ENCODE measurements at regions not wholly inside any gene's neighbourhood (a gene's known extent, or its start where the extent isn't known, plus 50 kb on each side); places are given as distances from the start of the nearest gene placed in this dataset.

DNA sequence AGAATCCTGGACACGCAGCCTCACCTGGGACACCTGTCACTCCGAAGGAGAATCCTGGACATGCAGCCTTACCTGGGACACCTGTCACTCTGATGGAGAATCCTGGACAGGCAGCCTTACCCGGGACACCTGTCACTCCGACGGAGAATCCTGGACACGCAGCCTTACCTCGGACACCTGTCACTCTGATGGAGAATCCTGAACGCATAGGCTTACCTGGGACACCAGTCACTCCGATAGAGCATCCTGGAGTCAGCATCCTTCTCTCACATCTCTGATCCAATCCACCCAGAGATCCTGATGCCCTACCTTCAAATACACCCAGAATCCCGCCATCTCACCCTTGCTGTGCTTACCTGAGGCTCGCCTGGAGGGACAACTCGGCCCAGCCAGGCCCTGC is 154.9 kb downstream of the NDUFA10 start:
- TF ChIP-seq, protein P1, sequence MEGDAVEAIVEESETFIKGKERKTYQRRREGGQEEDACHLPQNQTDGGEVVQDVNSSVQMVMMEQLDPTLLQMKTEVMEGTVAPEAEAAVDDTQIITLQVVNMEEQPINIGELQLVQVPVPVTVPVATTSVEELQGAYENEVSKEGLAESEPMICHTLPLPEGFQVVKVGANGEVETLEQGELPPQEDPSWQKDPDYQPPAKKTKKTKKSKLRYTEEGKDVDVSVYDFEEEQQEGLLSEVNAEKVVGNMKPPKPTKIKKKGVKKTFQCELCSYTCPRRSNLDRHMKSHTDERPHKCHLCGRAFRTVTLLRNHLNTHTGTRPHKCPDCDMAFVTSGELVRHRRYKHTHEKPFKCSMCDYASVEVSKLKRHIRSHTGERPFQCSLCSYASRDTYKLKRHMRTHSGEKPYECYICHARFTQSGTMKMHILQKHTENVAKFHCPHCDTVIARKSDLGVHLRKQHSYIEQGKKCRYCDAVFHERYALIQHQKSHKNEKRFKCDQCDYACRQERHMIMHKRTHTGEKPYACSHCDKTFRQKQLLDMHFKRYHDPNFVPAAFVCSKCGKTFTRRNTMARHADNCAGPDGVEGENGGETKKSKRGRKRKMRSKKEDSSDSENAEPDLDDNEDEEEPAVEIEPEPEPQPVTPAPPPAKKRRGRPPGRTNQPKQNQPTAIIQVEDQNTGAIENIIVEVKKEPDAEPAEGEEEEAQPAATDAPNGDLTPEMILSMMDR (IDR thresholded peaks at IDR 0.05; ENCODE audit: low read depth, low read length, missing input control), result no peak
- TF ChIP-seq, protein P2, sequence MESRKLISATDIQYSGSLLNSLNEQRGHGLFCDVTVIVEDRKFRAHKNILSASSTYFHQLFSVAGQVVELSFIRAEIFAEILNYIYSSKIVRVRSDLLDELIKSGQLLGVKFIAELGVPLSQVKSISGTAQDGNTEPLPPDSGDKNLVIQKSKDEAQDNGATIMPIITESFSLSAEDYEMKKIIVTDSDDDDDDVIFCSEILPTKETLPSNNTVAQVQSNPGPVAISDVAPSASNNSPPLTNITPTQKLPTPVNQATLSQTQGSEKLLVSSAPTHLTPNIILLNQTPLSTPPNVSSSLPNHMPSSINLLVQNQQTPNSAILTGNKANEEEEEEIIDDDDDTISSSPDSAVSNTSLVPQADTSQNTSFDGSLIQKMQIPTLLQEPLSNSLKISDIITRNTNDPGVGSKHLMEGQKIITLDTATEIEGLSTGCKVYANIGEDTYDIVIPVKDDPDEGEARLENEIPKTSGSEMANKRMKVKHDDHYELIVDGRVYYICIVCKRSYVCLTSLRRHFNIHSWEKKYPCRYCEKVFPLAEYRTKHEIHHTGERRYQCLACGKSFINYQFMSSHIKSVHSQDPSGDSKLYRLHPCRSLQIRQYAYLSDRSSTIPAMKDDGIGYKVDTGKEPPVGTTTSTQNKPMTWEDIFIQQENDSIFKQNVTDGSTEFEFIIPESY (IDR thresholded peaks at IDR 0.05), result no peak
- TF ChIP-seq EGR1 (IDR thresholded peaks at IDR 0.05; ENCODE audit: low read depth in 2 of 2) (no peak), TAF1 (conservative IDR thresholded peaks at IDR 0.05) (no peak), GABPA (IDR thresholded peaks at IDR 0.05 in 1 of 2, conservative IDR thresholded peaks at IDR 0.05 in 1 of 2) (no peak), SP1 (IDR thresholded peaks at IDR 0.05) (no peak), RAD21 (IDR thresholded peaks at IDR 0.05) (no peak), YY1 (IDR thresholded peaks at IDR 0.05) (no peak)
- TF ChIP-seq, protein P3, sequence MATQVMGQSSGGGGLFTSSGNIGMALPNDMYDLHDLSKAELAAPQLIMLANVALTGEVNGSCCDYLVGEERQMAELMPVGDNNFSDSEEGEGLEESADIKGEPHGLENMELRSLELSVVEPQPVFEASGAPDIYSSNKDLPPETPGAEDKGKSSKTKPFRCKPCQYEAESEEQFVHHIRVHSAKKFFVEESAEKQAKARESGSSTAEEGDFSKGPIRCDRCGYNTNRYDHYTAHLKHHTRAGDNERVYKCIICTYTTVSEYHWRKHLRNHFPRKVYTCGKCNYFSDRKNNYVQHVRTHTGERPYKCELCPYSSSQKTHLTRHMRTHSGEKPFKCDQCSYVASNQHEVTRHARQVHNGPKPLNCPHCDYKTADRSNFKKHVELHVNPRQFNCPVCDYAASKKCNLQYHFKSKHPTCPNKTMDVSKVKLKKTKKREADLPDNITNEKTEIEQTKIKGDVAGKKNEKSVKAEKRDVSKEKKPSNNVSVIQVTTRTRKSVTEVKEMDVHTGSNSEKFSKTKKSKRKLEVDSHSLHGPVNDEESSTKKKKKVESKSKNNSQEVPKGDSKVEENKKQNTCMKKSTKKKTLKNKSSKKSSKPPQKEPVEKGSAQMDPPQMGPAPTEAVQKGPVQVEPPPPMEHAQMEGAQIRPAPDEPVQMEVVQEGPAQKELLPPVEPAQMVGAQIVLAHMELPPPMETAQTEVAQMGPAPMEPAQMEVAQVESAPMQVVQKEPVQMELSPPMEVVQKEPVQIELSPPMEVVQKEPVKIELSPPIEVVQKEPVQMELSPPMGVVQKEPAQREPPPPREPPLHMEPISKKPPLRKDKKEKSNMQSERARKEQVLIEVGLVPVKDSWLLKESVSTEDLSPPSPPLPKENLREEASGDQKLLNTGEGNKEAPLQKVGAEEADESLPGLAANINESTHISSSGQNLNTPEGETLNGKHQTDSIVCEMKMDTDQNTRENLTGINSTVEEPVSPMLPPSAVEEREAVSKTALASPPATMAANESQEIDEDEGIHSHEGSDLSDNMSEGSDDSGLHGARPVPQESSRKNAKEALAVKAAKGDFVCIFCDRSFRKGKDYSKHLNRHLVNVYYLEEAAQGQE (IDR thresholded peaks at IDR 0.05), result no peak

Data from liver (tissue), 3 donors.